ENCODE measurements at regions not wholly inside any gene's neighbourhood (a gene's known extent, or its start where the extent isn't known, plus 50 kb on each side); places are given as distances from the start of the nearest gene placed in this dataset.

GRCh38 chr5:82854956-82855355, 222.2 kb downstream of the TMEM167A start:
- TF ChIP-seq TEF (CRISPR knock-in tag; IDR thresholded peaks at IDR 0.05) (no peak), ZNF468 (CRISPR knock-in tag; IDR thresholded peaks at IDR 0.05) (no peak), CBFB (CRISPR knock-in tag; IDR thresholded peaks at IDR 0.05) (no peak), ATAD3A (CRISPR knock-in tag; IDR thresholded peaks at IDR 0.05) (no peak), ATF3 (CRISPR knock-in tag; IDR thresholded peaks at IDR 0.05) (no peak)

Measured in HepG2 (cell line).